HG03571 (cell line): ENCODE measurements at regions not wholly inside any gene's neighbourhood (a gene's known extent, or its start where the extent isn't known, plus 50 kb on each side); places are given as distances from the start of the nearest gene placed in this dataset.

Experiments used
- ATAC-seq: cut with Tn5 transposase; IDR thresholded peaks from one replicate; pipeline ENCODE4 v1.9.1; 2021; ENCODE audit not compliant: unreplicated experiment

DNA sequence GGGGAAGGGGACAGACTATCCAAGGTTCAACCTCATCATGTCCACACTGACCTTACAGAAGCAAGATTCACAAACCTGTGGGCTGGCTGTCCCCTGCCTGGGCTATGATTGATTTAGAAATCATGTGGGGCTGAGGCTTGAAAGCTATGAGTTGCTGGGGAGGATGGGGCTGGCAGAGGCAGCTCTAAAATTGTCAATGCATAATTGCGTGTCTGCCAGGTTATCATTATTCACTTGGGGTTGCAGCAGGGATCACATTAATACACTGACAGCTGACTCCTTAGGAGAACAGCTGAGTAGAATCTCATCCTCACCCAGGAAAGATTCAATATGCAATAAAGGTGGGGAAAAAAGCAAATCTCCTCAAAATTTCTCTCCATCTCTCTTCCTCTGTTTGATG is 866.3 kb downstream of the CCSER2 start:
- no peak for ATAC-seq

DNA sequence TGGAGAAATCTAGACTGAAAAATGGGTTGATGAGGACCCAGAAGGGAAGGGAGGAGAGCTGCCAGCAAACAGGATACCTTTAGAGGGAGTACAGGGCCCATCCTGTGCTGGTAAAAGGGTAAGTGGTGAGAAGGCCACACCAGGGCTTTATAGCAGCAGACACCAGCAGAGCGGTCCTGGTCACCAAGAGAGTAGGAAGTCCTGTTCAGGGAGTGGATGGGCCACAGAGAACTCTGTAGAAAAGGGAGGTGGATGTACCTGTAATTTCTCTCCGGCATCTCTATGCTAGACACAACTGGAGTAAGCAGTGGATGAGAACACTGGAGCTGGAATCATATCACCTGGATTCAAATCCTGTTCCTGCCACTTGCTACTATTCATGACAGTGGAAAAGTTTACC is 867.2 kb downstream of the CCSER2 start:
- no peak for ATAC-seq

DNA sequence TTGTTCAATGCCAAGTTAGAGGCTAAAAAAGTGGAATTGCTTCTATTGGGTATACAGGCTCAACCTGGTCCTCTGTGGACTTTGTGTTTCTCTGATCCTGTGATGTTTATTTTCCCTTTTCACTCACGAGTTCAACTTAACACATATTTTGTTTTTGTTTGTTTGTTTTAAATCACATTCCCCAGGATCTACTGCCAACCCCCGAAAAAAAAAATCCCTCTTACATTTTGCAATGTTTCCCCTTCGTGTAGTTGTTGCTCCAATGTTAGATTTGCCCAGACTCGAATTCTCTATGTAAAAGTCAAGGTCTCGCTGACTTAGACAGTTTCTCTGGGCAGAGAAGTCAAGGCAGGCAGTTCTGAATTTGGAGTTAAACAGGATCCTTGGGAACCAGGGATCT is 876.4 kb downstream of the CCSER2 start:
- no peak for ATAC-seq

- no peak for ATAC-seq
Observed at GRCh38 chr10:85212526-85212925, 884.1 kb downstream of the CCSER2 start.

DNA sequence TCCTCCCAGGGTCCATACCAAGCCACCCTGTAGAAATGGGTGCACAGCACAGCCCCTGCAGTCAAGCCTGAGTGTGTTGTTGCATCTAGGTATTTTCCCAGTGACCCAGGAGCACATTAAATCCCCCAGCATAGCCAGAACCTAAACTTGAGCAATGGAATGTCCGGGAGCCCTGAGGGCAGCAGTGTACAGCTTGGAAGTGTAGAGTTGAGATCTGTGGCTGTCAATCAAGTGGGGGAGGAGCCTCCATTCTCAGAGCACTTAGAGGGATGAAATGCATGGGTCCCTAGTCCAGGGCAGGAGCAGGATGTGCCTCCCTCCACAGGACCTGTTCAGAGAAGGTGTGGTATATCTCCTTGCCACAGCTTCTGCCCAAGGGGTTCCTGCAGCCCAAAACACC is 885.1 kb downstream of the CCSER2 start:
- ATAC-seq = no peak

DNA sequence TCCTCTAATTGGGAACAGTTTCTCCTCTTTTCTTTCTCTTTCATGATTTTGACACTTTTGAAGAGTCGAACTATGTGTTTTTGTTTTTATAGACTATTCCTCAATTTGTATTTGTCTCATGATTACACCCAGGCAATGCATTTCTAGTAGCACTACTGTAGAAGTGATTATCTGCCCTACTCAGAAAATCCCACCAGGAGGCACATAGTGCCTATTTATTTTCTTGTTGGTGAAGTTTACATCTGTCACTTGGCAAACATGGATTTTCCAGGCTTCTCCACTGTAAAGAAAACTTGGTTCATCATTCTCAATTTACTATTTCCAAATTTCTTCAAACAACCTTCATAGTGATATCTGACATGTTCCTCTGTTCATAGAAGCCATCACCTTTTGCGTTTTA is 893.9 kb downstream of the CCSER2 start:
- ATAC-seq = no peak

DNA sequence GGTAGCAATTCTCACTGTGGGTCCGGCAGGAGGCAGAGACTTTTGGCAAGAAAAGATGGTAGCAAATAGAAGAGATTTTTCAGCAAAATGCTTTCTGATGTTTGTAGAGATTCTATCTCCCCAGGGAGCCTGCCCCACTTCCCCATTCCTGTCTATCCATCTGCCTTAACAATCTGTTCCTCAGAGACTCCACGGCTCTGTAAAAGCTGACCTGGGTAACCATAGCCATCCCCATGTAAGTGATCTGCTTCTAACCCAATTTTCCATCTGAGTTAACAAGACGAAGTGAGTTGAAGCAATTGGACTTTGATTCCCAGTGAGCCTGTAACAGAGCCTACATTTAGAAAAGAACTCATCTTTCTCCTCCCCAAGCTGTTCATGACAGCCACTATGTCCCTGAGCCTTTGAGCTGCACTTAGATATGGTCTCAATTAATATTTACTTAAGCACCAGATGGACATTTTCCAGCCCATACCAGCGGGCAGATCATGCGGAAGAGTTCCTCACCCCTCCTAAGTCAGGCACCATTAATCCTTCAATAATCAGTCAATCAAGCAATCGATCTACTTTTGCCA is 896.1 kb downstream of the CCSER2 start:
- no peak for ATAC-seq

DNA sequence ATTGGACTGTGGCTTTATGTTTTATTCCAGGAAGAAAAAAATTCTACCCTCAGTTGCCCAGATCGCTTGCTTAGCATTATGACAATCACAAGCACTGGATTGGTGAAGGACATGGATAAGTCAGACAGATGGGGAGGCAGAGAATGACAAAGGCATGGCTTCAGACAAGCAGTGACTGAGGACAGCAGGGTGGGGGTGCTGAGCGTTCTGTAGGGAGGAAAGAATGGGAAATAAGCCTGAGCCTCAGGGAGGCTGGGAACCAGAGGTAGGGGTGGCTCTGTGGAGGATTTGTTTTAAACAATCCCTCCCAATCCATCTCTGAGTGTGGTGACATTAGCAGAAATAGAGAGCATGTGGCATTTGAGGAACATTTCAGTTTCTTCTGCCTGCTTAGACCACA is 896.9 kb downstream of the CCSER2 start:
- ATAC-seq = no peak

DNA sequence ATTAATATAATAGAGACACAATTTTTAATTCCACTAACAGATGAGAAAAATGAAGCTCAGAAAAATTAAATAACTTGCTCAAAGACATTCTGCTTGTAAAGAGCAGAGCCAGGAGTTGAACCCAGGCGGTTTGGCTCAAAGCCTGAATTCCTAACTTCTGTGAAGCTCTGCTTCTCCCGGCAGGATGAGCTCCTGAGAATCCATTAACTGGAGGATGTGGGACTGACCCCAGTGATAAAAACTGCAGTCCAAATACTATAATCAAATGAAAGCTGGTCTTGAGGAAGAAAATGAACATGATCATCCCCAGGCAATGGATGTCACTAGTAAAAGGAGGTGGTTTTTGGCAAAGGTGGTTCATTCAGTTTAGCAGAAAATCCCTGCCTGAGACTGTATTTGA is 898.2 kb downstream of the CCSER2 start:
- no peak for ATAC-seq

DNA sequence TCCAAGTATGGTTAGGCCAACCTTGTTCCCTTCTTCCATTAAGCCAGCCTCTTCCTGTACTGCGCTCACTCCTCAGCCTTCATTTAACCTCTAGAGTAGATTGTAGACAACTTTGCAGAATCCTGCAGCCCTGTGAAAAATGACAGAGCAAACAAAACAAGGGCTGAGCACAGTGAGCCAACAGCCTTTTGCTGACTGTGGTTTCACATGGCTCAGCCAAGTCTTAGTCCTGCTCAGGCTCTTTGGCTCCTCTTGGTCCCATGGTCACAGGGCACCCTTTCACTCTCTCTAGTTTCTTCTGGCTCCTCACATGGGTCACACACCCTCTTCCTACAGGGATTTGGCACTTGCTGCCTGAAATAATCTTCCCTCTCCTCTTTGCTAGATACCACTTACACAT is 900.3 kb downstream of the CCSER2 start:
- no peak for ATAC-seq

- no peak for ATAC-seq
Observed at GRCh38 chr10:85231534-85232270, 903.3 kb downstream of the CCSER2 start.

DNA sequence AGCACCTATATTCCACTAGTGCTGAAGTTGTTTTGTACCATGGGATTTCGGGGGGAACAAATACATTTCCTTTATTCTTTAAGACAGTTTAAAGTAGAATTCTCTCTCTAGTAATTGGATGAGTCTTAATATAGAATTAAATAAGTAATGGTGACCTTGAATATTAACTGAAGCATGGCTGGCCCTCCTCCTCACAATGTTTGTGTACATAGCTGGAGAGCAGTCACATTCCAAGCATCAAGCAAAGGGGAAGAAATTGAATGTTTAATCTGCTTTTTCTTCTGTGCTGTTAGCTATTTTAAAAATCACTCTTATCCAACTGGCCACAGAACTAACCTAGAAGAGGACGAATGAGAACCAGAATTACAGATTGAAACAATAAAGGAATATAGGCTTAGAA is 906.9 kb downstream of the CCSER2 start:
- ATAC-seq = no peak

DNA sequence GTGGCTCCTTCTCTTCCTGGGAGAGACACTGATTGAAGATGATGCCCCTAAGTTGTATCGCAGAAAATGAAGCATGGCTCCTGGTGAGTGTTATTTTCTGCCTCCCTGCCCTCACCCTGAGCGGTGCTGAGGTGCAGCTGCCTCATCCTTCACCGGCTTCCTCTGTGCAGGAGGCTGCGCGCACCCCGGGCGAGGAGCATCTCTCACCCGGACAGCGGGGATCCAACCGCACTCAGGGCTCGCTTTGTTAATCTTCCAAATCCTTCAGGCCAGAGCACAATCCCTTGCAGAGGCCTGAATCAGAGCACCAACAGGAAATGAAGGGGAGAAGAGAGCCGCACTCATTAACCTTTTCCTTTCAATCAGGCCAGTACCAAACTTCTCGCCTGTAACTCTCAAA is 910.3 kb downstream of the CCSER2 start:
- ATAC-seq = no peak

DNA sequence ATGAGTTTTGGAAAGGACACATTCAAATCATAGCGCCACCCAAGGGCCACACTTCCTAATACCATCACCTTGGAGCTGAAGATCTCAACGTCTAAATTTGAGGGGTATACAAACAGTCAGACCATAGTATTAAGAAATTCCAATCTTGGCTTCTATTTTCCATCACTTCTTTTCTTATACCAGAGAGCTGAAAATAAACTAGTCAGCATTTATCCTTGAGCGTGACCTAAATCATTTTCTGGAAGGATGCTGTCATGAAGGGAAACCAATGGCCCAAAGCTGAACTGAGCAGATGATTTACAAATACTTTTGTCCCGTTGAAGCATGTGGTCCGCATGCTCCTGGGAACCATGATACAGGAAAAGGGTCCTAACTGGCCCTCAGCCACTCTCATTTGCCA is 921.9 kb downstream of the CCSER2 start:
- no peak for ATAC-seq

GRCh38 chr10:85256481-85256880 is 928.1 kb downstream of the CCSER2 start:
- no peak for ATAC-seq

- ATAC-seq = no peak
Observed at GRCh38 chr10:85259908-85260307, 931.5 kb downstream of the CCSER2 start.

GRCh38 chr10:85262992-85263391 is 934.6 kb downstream of the CCSER2 start:
- no peak for ATAC-seq

DNA sequence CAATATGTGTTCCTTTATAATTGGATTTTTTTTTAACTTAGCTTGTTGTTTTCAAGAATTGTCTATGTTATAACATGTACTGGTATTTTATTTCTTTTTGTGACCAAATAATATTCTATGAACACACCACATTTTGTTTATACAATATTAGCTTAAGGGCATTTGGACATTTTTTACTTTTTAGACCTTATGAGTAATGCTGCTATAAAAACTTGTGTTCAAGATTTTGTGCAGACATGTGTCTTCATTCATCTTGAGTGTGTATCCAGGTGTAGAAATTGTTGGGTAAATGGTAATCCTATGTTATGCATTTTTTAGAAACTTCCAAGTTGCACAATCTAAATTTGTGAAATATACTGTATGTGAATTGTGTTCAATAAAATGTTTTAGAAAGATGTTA is 936.7 kb downstream of the CCSER2 start:
- ATAC-seq = no peak

DNA sequence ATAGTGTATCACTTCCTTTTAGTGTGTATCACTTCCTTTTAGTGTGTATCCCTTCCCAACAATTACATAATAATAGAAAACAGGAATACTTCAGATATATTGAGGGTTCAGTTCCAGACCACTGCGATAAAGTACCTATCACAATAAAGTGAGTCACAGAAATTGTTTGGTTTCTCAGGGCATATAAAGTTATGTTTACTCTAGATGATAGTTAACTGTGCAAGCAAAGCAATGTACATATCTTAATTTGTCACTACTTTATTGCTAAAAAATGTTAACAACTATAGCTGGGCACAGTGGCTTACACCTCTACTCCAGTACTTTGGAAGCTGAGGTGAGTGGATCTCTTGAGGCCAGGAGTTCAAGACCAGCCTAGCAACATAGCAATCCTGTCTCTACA is 938.4 kb downstream of the CCSER2 start:
- ATAC-seq = no peak

DNA sequence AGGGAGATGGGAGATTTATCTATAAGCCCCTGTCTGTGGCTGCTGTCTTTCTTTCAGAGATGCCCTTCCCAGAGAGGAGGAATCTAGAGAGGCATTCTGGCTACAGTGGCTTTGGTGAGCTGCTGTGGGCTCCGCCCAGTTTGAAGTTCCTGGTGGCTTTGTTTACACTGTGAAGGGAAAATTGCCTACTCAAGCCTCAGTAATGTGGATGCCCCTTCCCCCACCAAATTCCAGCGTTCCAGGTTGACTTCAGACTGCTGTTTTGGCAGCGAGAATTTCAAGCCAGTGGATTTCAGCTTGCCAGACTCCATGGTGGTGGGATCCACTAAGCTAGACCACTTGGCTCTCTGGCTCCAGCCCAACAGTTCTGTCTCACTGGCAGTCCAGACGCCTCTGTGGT is 951.6 kb downstream of the CCSER2 start:
- no peak for ATAC-seq

DNA sequence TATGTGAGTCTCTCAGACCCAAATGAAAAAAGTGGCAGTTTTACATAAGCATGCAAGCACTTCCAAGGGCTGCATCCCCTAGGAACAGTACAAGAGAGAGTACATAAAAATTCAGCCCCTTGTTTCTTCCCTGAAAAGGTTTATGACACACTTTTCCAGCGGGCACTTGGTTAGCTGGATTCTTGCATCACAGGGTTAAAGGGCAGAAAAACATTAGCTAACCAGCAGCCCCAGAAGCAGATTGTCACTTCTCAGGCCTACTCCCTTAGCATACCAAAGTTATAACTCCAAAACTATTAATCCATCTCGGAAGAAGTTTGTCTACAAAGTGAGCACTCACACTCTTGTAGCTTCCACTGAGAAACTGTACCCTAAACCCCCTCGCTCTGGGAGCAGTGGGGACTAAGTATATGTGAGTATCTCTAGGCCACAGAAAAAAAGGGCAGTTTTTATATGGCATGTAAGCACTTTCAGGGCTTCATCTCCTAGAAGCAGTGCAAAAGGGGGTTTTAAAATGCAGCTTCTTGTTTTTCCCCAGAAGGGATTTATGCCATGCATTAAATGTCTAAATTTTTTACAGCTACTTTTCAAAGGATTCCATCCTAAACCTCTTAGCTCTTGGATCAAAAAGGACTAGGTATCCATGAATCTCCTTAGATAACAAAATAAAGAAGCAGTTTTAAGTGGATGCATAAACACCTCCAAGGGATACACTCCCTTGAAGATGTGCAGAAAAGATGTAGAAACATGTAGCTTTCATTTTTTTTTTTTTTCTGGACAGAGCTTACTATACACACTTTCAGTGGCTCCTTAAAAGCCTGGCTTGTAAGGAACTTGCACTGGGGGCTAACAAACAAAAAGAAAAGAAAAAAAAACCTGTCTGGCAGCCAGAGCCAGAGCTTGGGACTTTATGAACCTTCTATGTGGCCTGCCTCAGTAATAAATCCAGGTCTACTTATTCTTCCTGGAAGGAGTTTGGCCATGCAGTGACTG is 956.7 kb downstream of the CCSER2 start:
- ATAC-seq = no peak

- ATAC-seq = no peak
Observed at GRCh38 chr10:85293483-85293882, 965.1 kb downstream of the CCSER2 start.
